NCI-H2029 (cell line): ENCODE measurements at regions not wholly inside any gene's neighbourhood (a gene's known extent, or its start where the extent isn't known, plus 50 kb on each side); places are given as distances from the start of the nearest gene placed in this dataset.

ENCODE experiments used
- DNase-seq: peaks from one replicate; lab custom pipeline; 2025; lab: John Stamatoyannopoulos, UW

DNA sequence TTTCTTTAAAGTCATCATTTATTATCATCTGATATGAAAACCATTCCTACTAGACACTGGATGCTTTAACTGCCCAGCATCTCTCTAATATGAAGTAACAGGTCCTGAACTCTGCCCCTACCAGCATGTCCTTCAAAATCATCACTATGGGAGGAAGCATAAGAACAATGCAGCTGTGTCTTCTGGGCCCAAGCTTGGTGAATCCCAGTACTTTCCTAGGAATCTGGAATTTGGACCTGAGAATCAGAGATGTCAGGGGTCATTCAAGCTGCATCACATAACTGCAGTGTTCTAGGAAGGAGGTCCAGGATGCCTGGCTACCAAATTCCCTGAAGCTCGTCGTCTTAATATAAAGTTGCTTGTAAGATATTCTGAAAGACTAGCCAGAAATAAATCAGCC is 182.7 kb downstream of the AHR start:
- DNase-seq = no peak

DNA sequence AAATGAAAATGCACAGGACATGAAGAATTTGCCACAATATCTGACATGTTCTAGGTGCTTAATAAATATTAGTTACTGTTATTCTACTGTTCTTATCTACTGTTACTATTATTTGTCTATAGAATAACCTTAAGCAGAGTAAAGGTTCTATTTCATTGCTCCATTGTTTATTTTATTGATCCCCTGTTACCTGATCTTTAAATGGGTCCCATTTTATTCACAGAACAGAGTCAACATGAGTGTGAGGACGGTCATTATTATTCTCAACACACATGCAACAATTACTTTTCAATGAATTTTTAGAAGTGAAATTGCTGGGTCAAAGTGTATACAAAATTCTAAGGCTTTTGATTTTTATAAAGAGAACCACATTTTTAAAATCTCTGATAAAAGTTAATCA is 186.9 kb downstream of the AHR start:
- DNase-seq = no peak

DNA sequence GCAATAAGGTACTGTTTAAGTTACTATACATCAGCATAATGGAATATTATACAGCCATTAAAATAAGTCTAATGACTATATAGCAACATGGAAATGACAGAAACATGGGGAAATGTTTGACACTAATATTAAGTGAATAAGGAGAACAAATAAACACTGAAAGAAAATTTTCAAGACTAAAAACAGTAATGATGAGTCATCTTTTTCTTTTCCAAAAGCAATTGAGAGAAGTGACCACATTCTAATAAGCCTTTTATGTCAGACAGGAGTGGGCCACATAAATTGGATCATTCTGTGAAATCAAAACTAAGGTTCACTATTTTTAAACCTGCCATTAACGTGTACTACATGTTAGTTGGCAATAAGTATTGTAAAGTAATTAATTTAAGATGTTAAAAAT is 187.5 kb downstream of the AHR start:
- DNase-seq = no peak

DNA sequence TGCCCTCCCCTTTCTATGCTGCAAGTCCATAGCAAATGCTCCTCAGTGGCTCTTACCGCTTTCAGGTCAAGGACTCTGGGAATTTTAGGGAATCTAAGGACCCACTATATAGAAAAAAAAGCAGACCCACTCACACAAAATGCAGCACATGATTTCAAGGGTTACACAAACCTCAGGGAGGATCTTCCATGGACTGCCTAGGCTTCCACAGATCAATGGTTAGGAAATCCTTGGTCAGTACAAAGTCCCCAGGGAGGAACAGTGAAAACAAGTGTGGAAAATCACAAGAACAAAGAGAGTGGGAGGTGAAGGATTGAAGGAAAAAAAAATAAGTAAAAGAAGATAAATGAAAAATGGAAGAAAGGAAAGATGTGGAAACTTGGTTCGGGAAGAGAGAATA is 188.4 kb downstream of the AHR start:
- no peak for DNase-seq

DNA sequence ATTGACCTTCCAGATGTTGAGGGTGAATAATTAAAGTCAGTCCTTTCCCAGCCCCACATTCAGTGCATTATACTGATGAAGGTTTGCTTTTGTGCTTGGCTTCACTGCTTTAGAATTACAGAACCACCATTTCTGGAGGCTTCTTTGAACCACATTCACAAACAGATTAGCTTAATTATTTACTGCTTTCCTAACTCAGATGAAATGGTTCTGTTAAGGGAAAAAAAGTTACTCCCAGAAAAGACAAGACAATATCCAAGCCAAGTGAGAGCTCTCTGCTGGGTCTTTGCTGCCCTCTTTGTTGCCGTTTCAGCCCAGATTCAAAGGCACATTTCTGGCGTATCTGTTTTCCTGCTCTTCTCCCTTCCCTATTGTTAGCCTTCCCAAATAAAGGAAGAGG is 188.9 kb downstream of the AHR start:
- no peak for DNase-seq

DNA sequence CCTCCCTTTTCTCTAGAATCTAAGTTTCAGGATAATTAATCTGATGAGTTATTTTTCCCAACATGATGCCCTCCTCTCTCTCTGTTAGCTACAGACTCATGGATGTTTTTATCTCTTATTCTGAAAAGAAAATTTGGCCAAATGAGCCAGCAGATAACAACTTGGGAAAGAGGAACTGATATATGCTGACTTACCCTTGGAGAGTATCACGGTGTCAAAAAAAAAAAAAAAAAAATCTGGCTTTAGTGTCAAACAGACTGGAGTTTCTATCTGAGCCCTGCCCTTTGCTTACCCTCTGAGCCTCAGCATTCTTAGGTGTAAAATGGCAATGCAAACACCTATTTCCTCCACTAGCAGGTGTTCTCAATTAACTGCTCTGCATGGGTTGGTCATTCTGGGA is 190.4 kb downstream of the AHR start:
- DNase-seq = no peak

DNA sequence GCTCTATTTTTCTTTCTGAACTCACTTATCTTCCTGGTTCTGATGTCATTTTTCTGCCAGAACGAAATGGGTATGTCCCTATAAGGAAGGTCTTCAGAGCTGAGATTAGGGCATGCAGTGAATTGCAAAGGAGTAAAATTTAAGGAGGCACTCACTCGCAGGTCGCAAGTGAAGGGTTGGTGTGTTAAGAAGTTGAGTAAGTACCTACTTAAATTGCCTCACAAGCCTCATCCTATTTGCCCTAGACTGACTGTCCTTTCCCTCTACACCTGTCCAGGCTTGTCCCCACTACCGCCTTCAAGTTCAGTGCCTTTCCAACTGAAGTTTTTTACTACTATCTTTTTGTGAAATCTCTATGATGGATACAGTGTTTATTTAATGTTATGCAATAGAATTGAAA is 191.5 kb downstream of the AHR start:
- no peak for DNase-seq

DNA sequence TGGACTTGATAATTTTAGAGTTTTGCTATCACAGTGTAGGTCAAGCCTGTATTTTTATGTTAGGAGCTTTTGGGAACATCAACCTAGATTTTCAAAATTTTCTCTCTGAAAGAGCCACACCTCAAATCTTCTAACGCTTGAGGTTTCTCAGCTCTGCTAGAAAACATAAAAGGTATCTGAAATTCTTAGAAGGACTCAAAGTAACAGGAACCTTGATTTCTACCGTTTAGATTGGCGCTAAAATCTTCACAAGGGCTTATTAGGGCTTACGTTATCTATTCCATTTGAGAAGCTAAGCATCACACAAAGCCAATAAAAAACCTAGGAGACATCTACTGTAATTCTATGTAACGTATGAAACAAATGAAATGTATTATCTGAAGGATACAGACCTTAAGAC is 192.4 kb downstream of the AHR start:
- no peak for DNase-seq

DNA sequence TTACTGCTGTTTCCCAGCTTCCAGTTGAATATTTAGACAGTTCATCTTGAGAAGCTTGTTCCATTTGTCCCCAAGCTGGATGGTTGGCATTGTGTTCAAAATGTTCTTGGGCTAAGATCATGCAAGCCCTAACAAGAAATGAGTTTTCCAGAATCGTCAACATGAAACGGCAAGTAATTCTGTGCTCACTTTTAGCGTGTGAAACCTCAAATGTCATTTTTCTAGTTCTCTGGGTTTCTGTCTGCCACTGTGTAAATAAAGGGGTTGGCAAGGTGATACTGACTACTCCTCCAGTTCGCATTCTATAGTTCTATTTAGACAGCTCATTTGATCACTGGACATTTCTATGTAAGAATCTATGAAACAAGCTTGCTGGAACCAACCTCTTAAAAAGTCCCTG is 194.0 kb downstream of the AHR start:
- DNase-seq = no peak

DNA sequence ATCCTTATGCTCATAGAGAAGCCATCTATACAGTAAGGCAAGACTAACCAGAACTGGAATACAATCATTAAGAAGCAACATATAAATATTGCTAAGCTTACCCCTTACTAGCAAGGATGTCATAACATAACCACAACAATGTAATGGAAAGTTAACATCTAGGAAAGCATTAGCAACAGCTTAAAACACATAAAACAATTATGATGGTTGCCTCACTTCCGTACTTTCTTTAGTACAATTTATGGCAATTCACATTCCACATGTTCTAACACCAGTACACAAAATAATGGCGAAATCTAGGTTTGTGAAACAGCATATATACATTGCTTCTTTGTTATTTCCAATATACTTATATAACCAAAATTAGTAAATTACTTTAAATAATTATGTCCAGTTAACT is 195.0 kb downstream of the AHR start:
- DNase-seq = no peak

DNA sequence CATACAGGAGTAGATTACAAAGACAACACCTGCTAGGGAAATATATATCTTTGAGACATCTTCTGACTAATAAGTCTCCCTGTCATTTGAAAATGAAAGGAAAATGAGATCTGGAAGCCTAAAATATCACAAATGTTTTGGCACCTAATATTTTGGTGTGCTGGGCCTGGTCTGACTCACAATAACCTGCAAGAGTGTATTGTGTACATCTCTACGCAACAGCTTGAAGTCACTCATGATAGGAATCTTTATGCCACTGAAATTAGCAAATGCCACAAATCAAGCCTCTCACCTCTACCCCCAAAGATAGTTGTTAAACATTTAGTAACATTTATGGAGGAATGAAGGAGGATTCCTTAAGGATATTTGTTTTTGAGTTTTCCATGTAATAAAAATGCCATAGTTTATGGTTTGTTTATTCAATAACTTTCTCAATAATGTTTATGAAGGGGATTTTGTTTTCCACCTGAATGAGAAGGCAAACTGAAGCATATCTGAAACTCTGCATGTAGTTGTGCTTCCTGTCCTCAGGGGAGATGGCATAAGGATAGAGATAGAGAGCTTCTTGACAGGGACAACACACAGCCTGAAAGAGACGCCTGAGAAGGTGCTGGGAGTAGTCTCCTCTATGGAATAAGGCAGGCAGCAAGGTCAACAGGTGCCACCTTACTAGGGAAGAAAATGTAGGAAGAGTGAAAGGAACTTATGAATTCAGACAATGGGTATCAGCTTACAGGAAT is 197.4 kb downstream of the AHR start:
- DNase-seq = no peak

DNA sequence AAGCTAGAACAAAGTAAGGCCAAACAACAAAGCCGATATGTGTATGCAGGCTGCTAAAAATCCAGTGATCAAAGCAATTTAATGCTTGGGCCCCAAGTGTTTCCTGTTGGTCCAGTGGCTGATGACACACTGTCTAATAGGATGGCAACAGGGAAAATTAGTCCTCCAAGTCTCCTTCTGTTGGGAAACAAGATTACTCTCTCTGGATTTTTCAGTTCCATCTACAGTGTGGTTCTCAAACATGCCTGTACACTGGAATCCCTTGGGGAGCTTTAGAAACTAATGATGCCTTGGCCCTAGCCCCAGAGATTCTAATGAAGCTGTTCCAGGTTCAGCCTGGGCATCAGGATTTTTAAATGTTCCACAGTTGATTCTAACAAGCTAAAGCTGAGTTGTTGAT is 198.7 kb downstream of the AHR start:
- DNase-seq = no peak

DNA sequence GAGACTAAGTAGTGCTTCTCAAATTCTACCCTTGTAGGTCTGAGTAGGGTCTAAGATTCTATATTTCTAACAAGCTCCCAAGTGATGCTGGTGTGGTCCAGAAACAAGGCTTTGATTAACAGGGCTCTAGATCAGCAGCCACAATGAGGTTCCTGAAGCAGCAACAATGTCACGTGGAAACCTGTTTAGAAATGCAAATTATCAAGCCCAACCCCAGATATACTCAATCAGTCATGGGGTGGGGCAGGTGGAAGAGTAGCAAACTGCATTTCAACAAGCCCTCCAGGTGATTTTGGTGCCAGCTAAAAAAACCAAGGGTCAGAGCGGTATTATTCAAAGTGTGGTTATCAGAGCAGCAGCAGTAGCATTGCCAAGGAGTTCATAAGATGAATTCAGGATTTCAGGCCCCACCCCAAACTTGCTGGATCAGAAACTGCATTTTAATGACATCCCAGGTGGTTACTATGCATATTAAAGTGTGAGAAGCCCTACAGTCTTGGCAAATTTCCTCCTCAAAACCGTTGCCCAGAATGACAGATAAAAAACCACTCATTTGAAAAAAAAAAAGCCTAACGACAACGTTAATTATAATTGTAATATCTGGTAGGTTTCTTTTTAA is 199.2 kb downstream of the AHR start:
- no peak for DNase-seq

DNA sequence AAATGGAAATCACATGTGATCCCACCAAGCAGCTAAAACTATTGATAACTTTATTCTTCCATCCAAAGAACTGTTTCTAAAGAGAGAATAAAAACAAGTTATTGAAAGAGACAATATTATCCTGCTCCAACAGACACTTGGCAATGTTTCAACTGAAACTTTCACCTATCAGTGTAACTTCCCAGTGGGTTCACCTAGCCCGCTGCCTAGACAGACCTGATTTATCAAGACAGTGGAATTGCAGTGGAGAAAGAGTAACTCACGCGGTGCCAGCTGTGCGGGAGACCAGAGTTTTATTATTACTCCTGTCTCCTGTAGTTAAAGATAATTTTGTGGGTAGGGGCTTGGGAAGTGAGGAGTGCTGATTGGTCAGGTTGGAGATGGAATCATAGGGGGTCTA is 199.8 kb downstream of the AHR start:
- DNase-seq = no peak

DNA sequence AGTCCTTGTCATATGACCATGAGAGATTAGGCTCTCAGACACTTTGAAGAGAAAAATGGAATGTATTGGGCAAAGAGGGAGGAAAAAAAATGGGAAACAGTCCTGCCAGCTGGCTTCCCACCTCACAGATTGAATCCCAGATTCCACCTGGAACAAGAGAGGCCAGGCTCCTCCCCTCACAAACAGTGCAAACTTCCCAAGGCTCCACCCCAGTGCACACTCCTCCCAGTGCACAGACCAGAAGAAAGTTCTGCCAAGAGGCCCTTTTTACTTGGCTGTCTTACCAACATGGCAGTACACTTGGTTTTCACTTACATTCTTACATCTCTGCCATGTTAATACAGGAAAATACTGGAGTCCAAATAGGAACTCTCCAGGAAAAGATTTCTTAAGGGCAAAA is 202.3 kb downstream of the AHR start:
- no peak for DNase-seq

DNA sequence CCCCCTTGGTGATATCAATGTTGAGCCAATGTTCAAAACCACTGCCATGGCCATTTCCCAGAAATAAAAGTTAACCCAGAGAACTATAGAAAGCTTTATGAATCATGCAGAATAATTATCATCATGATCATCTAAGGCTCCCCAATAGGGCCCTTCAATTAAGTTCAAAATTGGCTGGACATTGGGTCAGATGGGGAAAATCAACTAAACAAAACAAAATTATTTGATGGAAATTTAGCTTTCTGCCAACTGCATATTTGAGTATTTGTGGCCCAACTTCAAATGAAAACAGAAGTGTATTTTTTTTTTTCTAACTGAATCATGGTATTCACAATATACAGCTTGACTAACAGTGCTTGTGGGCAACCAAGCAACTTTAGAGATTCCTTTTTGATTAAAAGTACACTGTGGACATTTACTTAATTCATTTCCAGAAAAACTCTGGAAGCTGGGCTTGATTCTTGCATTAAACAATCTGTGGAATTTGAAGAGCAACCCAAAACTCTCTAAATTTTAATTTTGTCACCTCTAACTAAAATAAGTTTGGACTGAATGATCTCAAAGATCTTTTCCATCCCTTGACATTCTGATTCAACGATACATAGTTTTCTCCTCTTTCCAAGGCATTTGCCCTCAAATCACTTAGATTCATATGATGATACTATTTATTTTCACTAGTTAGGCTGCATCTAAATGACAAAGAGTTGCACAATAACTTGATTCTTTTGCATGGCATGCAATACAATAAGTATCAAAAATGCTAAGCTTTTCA is 203.2 kb downstream of the AHR start:
- no peak for DNase-seq

DNA sequence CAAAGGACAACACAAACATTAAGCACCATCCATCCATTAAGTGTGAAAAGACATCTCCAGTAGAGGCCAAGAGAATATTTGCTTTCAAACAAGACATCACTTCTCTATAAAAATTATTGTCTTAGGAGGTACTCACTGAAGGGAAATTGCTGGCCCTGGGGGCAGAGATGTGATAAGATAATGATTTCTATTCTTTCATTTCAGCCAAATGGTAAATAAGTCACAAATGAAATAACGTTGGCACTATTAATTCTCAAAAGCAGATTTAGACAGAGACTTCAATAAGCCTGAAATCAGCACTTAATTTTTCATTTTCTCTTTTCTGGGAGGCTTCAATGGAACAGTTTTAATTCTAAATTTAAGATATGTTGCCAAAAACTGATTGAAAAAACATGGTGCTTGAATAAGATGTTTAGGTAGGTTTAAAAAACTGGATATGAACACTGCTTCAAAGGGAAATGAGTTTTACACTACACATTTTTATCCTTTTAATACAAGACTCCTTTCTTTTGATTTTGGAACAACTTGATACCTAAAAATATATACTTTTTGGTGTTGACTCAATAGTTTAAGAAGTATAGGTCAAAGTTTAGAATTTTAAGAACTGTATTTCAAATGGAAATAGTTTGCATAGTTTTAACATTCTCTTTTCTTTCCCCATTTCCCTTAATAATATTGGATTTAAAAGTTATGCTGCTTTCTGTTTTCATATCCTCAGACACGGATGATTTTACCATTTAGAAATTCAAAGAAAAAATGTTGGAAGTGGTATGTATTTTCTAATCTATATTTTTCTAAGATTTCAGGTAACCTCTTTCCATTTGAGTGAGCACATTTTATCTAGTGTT is 204.0 kb downstream of the AHR start:
- no peak for DNase-seq

DNA sequence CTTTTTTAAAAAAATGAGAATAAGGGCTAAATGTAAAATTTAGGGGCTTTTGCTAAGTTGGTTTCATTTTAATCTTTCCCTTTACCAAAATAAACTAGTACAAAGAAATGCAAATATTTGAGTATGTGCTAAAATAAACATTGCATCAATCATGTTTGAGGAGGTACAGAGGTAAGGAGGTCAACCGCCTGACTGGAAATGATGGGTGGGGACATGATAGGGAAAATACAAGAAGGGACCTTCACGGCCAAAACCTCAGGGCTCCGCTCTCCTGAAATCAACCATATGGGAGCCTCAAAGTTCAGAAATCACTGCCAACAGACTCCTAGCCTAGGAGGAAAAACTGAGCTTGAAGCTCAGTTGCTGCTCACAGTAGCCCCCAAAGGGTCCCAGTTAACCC is 207.6 kb downstream of the AHR start:
- DNase-seq = peak; percentile 48

DNA sequence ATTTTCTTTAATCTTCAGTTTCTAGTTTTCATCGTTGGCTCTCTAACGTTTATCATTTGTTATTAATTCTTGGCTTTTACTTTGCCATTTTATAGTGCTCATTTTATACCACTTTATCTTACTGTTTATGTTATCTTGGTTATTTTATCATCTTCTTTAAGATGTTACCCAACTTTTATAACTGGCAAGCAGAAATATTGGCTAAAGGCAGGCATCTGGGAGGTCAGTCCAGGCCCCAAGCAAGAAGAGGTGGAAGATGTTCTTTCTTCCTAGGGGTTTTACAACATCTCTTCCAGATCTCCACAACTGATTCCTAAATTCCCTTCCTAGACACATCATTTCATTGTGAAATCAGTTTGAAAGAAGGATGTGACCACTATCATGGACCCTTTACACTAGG is 208.1 kb downstream of the AHR start:
- no peak for DNase-seq

DNA sequence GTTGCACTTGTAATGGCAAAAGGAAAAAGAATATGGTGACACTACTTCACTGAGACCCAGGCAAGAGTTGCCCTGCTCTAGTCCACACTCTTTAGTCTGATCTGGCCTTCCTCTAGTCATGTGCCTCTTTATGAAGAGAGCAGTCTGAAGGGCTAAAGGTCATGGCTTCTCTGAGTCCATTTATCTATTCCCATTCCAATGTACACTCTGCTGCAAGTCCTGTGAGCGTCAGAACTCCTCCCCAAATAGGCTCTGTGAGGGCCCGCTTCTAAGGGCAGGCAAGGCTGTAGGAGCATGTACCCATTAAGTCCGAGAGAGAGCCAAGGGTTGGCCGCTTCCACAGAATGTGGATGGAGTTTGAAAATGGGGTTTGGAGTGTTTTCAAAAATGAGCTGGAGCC is 209.3 kb downstream of the AHR start:
- no peak for DNase-seq

DNA sequence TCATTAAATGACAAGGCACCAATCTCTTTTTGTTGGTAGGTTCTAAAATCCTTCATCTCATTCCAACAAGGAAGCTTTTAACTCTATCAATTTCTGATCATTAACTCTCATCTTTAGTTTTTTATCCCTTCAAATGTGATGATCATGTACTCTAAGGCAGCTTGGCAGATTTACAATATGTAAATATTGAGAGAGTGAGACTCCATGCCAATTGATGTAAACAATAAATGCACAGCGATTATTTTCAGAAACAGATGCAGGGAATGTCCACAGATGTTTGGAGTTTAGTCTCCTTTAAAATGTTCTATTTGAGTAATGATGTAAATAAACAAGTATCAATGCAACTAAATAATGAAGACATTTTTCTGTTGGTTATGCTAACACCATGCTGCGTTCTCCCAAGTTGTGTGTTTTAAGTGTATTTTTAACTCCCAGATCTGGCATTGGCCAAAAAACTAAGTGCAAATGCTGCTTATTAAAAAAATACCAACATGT is 213.8 kb downstream of the AHR start:
- DNase-seq = no peak

DNA sequence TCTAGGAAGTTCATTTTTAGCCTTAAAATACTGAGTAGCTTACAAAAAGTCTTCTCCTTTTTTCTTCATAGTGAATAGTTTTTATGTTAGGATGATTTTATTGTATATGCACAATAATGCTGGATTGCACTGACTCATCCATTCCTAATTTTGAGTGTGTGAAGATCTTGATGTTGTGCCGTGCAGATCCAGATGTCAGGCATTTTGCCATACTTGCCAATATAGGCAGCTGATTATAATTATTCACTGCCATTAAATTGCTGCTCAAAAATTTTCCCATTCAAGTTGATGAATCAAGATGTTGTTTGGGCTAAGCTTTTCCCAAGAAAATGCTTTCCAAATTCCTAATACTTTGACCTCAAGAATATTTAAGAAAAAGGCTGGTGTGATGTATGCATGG is 218.3 kb downstream of the AHR start:
- no peak for DNase-seq
